Activated B cell treated with CpG ODN at 0.5 μM for 24 hours (primary cell): ENCODE measurements at regions not wholly inside any gene's neighbourhood (a gene's known extent, or its start where the extent isn't known, plus 50 kb on each side); places are given as distances from the start of the nearest gene placed in this dataset.

Experiments used
- ATAC-seq: fragments of 200-7000 bp; cut with Tn5 transposase; one replicate; pipeline ENCODE4 v1.10.0; 2021; ENCODE audit warnings: low read depth, mild to moderate bottlenecking, moderate library complexity
- CTCF ChIA-PET: fragments of 350-600 bp; sonication (Branson Sonifier 250); formaldehyde crosslinking; loops from one replicate; lab custom pipeline; 2021; ENCODE audit warnings: antibody characterized with exemption; lab: Charles Lee
- POLR2A ChIA-PET: fragments of 350-600 bp; sonication (Branson Sonifier 250); formaldehyde crosslinking; loops from one replicate; lab custom pipeline; 2021; ENCODE audit warnings: antibody characterized with exemption; lab: Charles Lee
- DNase-seq: peaks from one replicate; pipeline ENCODE4 v3.0.0; 2022
- H3K27ac Mint-ChIP-seq: one replicate; pipeline ENCODE4 v1.8.0; 2020; ENCODE audit warnings: mixed read lengths
- H3K27me3 Mint-ChIP-seq: one replicate; pipeline ENCODE4 v1.8.0; 2021; ENCODE audit warnings: mixed read lengths
- H3K36me3 Mint-ChIP-seq: one replicate; pipeline ENCODE4 v1.8.0; 2021; ENCODE audit warnings: low read depth, mixed read lengths
- H3K4me1 Mint-ChIP-seq: one replicate; pipeline ENCODE4 v1.8.0; 2021; ENCODE audit warnings: mixed read lengths
- H3K4me3 Mint-ChIP-seq: one replicate; pipeline ENCODE4 v1.8.0; 2020; ENCODE audit warnings: mild to moderate bottlenecking, mixed read lengths
- H3K9me3 Mint-ChIP-seq: one replicate; pipeline ENCODE4 v1.8.0; 2020; ENCODE audit warnings: mixed read lengths
- CTCF ChIP-seq: fragments of 200-600 bp; IDR thresholded peaks from one replicate; pipeline ENCODE4 v1.8.0; 2022; ENCODE audit warnings: antibody characterized with exemption, mild to moderate bottlenecking
- intact Hi-C: fragments of 100-400 bp; cut with micrococcal nuclease; formaldehyde crosslinking; loops from one replicate; pipeline ENCODE4 v1.15.1; 2024

- CTCF ChIA-PET, result no interaction called here
- H3K36me3 Mint-ChIP-seq, result no peaks in the 10 kb centered on the region
- intact Hi-C loops, result no loop called here
- no peak overlapping the region for H3K27ac Mint-ChIP-seq
- peaks cover 4% of the 10 kb centered on the region for H3K9me3 Mint-ChIP-seq
- ATAC-seq (no peak), DNase-seq (no peak)
- no peaks in the 10 kb centered on the region for H3K4me1 Mint-ChIP-seq
- POLR2A ChIA-PET, result no interaction called here
- peaks cover 5% of the 10 kb centered on the region for H3K27me3 Mint-ChIP-seq
- H3K4me3 Mint-ChIP-seq, result no peak overlapping the region
- no peak for TF ChIP-seq CTCF
Measured at GRCh38 chr12:107302649-107303341, 209.4 kb upstream of the CRY1 start.

- no peak for TF ChIP-seq CTCF
- Mint-ChIP-seq H3K27ac (no peak overlapping the region), H3K27me3 (peaks cover 22% of the 10 kb centered on the region), H3K4me1 (no peaks in the 10 kb centered on the region), H3K36me3 (no peaks in the 10 kb centered on the region), H3K9me3 (peaks cover 8% of the 10 kb centered on the region), H3K4me3 (no peak overlapping the region)
- DNase-seq, result no peak
- intact Hi-C loops, result no loop called here
- POLR2A ChIA-PET, result no interaction called here
- ATAC-seq, result no peak
- CTCF ChIA-PET, result no interaction called here
Measured at GRCh38 chr12:107304588-107305532, 211.5 kb upstream of the CRY1 start.

GRCh38 chr12:107306141-107306659 lies 212.9 kb upstream of the CRY1 start:
- DNase-seq (no peak), ATAC-seq (no peak)
- Mint-ChIP-seq H3K4me3 (no peak overlapping the region), H3K4me1 (peaks cover 4% of the 10 kb centered on the region), H3K36me3 (no peaks in the 10 kb centered on the region), H3K9me3 (peaks cover 8% of the 10 kb centered on the region), H3K27me3 (peaks cover 27% of the 10 kb centered on the region), H3K27ac (no peak overlapping the region)
- intact Hi-C loops, result no loop called here
- no peak for TF ChIP-seq CTCF
- ChIA-PET POLR2A (no interaction called here), CTCF (no interaction called here)

- ChIA-PET POLR2A (no interaction called here), CTCF (no interaction called here)
- H3K36me3 Mint-ChIP-seq, result no peaks in the 10 kb centered on the region
- peaks cover 14% of the 10 kb centered on the region for H3K4me1 Mint-ChIP-seq
- H3K27me3 Mint-ChIP-seq, result peaks cover 30% of the 10 kb centered on the region
- intact Hi-C loops, result no loop called here
- no peak for DNase-seq
- TF ChIP-seq CTCF, result no peak
- ATAC-seq, result no peak
- no peak overlapping the region for H3K27ac Mint-ChIP-seq
- no peak overlapping the region for H3K4me3 Mint-ChIP-seq
- peaks cover 8% of the 10 kb centered on the region for H3K9me3 Mint-ChIP-seq
Measured at GRCh38 chr12:107308310-107308709, 215.0 kb upstream of the CRY1 start.

GRCh38 chr12:107309020-107309419 lies 215.7 kb upstream of the CRY1 start:
- H3K4me3 Mint-ChIP-seq, result no peak overlapping the region
- ChIA-PET CTCF (no interaction called here), POLR2A (no interaction called here)
- peaks cover 8% of the 10 kb centered on the region for H3K9me3 Mint-ChIP-seq
- no peak for TF ChIP-seq CTCF
- H3K27ac Mint-ChIP-seq, result no peak overlapping the region
- H3K27me3 Mint-ChIP-seq, result peaks cover 32% of the 10 kb centered on the region
- H3K36me3 Mint-ChIP-seq, result no peaks in the 10 kb centered on the region
- ATAC-seq (no peak), DNase-seq (no peak)
- H3K4me1 Mint-ChIP-seq, result peaks cover 14% of the 10 kb centered on the region
- intact Hi-C loops, result no loop called here
